RPMI7951 (cell line): ENCODE measurements at regions not wholly inside any gene's neighbourhood (a gene's known extent, or its start where the extent isn't known, plus 50 kb on each side); places are given as distances from the start of the nearest gene placed in this dataset.

ENCODE experiments used
- DNase-seq: peaks from one replicate; pipeline ENCODE4 v3.0.0-alpha.2; 2012; ENCODE audit warnings: low read depth

DNA sequence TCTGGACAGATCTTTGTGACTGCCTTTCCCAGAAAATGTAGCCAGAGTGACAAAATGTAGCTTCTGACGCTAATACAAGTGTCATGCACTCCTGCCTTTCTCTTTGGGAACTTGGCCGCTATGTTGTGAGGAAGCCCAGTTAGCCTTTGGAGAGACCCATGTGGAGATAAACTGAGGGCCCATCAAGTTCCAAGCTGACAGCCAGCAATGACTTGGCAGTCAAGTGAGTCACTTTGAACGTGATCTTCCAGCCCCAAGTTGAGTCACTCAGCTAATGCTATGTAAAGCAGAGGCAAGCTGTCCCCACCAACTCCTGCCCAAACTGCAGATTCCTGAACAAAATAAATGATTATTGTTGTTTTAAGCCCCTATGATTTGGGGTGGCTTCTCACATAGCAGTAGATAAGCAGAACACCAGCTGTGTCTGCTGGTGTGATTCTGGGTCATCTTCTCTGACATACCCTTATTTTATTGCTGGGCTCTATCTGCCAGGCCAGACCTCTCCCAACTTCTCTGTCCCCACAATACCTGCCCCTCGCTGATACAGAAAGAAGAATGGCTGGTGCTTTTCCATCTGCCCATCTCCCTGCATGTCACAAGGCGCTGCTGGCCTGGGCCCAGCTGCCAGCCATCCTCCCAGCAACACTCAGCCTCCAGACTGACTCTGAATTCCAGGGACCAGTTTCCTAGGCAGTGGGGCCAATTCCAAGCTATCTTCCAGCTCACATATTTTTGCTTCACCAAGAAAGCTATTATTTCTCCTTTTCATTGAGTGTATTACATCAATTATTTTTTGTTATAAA lies 274.8 kb downstream of the LRFN2 start:
- DNase-seq: peak; percentile 17

DNA sequence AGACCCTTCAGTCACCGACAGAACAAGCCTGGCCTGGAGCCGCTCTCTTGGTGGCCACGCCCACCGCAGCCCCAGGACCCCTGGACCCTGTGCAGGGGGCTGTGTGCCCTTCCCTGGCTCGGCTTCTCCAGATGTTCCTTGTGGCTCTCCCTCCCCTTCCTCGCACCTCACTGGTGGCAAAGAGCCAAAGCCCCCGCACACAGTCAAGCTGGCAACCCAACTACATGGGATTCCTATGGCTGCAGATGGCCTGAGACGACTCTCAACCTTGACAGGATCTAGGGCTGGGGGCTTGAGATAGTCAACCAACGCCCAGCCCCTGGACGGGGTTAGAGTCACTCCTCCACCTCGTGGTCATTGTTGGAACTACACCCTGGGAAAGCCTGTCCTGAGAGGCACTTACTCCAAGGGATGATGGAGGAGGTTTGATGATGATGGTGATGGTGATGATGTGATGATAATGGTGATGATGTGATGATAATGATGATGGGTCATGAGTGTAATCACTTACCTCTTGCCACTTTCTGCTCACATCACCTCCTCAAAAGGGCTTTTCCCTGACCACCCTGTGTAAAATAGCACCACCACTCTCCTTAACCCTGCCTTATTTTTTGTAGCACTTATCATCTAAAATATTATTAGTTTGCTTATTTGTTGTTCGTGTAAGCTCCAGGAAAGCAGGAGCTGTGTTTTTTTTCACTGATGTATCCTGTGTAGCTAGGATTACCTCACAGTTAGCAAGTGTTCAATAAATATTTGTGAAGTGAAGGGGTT lies 278.4 kb downstream of the LRFN2 start:
- DNase-seq: peak; percentile 33

DNA sequence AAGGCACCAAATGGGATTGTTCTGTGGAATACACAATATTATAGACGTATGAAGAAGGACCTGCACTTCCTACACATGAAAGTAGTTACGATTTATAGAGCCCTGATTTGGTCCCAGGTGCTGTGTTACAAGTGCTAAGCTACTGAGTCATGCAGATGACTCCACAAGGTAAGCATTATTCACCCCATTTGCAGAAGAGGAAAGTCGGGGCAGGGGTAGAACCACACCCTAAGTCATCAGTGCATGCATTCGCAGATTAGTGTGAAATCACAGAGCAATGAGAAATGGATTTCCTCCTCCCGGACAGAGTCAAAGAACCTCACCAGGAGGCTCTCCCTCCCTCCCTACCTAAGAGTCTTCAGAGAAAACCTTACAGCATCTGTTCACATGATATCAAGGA lies 279.5 kb downstream of the LRFN2 start:
- DNase-seq: no peak

DNA sequence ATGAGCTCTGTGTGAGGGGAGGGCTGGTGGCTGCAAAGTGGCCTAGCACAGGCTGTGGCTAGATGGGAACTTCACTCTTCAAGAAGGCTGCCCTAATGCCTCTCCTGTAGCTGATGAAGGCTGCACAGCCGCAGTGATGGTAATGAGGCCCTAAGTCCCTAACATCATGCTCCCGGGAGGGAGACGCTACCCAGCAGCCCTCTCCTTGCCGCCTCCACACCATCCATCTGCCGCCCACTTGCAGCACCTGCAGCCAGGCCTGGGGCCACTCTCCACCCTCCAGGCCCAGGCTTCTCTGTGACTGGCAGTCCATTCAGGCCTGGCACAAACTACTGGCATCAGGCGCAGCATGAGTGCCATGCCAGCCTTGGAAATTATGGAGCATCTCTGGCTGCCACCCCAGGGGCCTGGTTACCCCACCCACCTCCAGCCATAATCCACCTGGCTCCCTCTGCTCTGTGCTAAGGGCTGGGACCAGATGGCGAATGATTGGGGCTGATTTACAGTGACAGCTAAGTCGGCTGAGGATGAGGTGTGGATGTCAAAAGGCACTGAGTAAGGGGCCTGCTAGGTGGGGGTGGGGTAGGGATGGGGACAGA lies 284.2 kb downstream of the LRFN2 start:
- no peak for DNase-seq

DNA sequence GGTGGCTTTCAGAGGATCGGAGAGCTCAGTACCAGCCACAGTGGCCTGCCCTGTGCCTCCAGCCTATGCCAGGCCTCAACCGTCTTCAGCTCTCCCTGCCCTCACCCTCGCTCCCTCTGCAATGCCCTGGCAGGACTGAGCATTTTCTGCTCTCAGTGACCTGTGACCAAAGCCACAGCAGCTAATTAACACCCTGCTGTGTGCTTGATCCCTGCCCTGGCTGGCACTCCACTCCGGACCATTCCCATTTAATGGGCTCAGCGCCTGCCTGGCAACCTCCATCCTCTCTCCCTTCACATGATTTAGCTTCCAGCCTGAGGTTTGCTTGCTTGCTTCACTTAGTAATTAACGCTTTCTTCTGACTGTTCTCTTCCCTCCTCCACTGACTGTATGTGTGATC lies 287.5 kb downstream of the LRFN2 start:
- no peak for DNase-seq

DNA sequence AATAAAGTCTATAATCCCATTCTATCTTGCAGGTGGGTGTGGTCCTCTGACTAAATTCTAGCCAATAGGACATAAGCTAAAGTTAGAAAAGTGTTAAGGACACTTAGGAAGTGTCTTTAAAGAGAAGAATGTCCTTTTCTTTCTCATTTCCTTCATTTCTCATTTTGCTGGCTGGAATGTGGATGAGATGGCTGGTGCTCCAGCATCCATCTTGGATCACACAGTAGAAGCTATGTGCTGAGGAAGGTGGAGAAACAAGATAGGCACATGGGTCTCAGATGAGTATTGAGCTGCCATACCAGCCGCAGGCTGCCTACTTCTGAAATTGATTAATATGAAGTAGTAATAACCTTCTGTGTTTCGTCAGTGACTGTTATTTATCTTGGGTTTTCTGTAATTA lies 289.0 kb downstream of the LRFN2 start:
- no peak for DNase-seq

DNA sequence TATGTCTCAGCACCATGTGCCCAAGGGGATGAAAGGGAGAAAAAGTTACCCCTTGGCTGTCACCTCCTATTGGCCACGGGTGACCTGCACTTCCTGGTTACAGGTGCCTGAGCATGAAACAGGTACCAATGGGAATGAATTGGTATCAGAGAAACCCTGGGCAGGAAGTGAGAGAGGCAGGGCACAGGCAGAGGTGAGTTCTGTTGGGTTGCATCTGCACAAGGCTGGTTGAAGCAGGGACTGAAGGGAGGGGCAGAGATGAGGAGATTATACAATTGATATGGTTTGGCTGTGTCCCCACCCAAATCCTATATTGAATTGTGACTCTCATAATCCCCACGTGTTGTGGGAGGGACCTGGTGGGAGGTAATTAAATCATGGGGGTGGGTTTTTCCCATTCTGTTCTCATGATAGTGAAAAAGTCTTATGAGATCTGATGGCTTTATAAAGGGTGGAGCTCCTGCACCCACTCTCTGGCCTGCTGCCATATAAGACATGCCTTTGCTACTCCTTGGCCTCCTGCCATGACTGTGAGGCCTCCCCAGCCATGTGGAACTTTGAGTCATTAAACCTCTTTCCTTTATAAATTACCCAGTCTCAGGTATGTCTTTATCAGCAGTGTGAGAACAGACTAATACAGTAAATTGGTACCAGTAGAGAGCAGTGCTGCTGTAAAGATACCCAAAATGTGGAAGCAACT lies 291.8 kb downstream of the LRFN2 start:
- DNase-seq: peak; percentile 27

DNA sequence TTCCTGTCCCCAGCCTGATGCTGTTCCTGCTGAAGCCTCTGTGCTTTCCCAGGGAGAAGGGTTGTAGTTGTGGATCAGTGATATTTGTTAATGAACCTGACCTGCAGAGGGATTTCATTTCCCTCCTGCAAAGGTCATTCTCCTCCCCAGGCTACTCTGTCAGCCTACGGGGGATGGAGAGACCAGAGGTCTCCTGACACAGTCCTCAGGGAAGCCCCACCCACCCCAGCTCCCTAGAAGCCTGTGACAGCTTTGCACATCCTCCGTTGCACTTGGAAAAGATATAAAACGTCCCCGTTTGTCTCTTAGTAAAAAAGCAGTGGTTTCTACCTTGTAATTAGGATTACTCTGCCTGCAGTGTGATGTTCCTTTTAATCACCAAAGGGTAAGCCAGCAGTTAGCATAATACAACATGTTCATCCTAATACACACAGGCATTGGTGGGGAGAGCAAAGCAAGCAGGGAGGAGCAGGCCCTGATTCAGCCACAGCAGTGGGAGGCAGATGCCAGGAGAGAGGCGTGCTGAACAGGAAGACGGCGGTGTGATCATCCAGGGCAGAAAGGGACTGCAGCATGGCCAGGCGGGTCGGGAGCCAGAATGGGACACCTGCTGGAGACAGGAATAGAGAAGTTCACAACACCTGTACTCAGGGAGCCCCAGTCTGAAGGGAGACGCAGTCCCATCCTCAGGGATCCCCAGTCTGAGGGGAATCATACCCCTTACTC lies 293.5 kb downstream of the LRFN2 start:
- DNase-seq: no peak

DNA sequence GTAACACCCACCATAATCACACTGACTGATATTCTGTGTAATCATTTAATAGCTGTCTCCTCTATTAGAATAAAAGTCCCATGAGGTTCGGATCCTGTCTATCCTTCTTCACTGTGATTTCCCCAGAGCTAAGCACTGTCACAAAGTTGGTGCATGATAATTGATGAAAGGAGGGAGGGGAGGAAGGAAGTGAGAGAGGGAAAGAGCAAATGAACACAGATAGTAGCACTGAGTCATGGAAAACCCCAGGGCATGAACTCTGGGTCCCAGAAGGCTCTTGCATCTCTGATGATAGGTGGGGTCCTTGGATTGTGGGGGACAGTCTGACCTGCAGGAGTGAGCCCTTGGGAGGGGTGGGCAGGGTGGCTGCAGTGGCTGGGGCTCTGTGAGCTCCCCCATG lies 294.1 kb downstream of the LRFN2 start:
- no peak for DNase-seq

DNA sequence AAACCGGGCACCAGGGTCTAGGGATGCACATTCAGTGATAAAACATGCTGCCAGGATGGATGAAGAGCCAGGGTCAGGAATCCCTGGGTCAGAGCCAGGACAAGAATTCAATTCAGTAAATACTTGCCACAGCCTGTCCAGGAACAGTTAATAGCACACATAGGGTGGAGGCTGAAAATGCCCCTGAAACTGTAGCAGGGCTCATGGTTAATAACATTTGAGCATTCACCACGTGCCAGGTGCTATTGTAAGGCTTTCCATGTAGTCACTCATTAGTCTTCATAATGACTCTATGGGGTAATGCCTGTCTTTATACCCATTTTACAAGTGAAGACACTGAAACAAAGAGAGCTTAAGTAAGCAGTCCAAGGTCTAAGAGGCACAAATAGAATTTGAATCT lies 296.3 kb downstream of the LRFN2 start:
- no peak for DNase-seq

DNA sequence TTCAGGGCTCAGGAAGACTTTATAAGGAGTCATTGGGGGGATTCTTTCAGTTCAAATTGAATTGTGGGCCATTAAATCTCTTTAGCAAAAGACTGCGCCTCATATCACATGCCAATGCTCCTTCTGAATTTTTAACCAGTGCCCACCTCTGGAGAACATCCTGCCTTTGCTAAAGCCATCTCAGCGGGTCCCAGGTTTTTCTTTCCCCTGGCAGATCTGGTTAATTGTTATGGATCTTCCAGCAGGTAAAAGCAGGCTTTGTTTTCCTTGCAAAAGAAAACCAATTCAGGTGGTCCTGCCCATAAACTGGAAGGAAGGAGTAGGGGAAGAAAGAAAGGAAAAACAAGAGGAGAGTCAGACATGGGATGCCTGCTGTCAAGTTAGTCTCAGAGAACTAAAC lies 298.2 kb downstream of the LRFN2 start:
- no peak for DNase-seq

DNA sequence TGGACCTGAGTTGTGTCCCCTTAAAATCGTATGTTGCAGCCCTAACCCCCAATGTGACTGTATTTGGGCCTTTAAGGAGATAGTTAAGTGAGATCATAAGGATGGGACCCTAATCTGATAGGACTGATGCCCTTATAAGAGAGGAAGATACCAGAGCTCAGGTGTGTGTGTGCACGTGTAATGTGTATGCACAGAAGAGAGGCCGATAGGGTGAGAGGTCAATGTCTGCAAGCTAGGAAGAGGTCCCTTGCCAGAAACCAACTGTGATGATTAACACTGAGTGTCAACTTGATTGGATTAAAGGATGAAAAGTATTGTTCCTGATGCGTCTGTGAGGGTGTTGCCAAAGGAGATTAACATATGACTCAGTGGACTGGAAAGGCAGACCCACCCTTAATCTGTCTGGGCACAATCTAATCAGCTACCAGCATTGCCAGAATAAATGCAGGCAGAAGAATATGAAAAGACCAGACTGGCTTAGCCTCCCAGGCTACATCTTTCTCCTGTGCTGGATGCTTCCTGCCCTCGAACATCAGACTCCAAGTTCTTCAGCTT lies 299.8 kb downstream of the LRFN2 start:
- no peak for DNase-seq

DNA sequence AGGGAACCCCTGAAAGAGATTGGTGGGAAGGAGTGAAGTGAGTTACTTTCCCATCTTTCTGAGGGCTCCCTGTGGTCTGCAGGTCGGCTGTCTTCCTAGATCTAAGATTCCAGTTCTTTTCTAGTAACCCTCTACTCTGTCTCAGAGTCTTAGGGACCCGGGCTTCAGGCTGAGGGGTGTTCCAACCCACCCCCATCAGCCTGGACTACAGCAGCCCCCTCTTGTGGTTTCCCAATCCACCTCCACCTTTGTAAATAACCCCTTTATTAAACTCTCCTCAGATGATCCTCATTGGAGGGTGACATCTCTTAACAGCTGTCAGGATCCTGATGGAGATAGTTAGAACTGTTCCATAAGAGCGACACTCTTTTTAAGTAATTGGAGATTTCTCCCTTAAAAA lies 300.4 kb downstream of the LRFN2 start:
- no peak for DNase-seq

DNA sequence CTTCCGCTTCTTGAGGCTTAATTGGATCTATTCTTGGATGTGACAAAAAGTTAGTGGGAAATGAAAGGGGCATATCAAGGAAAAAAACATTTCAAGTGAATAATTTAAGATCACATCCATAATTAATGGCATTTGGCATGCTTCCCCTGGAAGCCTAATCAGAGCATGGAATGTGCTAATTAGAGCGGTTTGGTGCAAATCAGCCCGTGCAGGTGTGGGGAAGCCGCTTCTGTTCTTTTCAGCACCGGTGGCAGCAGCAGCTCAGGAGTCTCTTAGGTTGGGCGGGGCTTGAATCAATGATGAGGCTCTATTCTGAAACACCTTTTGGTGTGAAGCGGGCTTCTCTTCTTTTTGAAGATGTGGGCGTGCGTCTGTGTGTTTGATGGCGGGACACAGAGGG lies 301.2 kb downstream of the LRFN2 start:
- DNase-seq: no peak

DNA sequence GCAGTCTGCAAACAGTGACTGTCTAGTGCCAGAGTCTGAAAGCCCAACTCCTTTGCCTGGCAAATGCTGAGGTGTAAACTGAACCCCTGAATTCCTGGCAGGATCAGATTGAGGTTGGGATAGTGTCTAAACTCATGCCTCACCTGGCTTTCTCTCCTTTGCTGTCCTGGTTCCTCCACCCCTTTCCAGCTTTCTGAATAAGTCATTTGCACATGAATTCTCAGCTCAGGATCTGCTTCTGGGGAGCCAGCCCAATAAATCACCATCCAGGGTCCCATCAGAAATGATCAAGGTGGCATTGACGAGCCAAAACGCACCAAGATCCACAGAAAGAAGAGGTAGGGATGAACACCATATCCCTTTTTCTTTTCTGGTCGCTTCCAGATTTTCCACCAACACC lies 301.6 kb downstream of the LRFN2 start:
- DNase-seq: no peak

DNA sequence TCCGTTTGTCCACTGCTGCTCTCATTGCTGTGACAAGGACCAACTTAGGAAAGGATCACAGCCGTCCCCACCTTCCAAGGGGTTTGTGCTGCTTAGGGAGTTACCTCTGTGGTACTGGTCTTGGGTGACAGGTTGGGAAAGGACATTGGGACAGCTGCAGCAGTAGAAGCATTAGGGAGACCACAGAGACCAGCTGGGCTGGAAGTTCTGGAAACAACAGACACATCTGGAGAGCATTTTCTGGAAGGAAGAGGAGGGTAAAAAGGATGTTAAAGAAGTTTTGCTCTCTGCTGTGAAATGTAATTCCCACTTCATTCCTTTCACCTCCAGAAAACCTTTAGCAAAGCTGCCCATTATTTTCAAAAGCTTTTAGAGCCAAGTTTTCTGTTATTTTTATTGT lies 304.2 kb downstream of the LRFN2 start:
- DNase-seq: no peak

DNA sequence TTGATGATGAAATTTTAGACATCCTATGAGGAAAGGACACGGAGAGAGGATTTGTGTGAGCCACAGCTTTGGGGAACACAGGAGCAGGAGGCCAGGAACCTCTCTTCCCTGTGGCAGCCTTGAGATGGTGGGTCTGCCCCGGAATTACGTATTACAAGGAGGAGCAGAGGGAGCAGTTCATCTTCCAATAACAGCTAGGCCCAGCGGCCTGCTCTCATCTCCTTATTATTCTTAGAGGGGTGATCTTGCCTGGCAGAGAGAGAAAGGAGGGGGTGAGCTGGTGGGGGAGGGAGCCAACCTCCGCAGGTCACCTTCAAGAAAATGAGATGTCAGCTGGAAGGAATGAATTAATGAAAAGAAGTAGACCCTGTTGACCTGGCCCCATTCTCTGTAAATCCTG lies 305.8 kb downstream of the LRFN2 start:
- no peak for DNase-seq

DNA sequence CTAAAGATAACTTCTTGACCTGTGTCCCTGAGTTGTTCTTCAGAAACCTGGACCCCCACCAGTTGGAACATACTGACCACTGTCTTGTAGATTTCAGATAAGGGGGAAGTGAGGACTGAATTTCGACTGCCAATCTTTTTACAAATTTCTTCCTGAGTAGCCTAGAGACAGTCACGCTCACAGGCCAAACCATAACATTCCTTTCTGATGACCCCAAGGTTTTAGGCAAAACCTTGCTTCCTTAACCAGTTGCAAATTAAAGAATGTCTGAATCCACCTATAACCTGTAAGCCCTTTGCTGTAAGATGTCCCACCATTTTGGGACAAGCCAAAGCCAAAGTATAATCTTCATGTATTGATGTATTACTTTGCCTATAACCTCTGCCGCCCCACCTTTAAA lies 306.9 kb downstream of the LRFN2 start:
- DNase-seq: no peak

DNA sequence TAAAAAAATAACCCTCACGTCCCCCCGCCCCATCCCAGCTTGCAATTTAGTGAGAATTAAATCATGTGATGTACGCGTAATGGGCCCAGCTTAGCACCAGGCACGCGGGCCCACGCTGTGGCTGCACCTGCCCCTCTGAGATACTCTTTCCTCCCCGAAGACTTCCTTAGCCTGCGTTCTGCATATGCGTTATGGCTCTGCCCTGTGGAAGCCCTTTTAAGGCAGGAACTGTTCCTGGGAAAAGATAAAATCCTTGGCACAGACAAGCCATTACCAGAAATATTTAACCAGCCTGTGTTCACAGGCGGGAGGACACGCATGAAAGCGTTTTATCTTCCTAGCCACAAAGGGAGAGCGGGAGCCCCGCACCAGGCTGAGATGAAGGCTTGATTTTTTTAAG lies 311.0 kb downstream of the LRFN2 start:
- DNase-seq: no peak

DNA sequence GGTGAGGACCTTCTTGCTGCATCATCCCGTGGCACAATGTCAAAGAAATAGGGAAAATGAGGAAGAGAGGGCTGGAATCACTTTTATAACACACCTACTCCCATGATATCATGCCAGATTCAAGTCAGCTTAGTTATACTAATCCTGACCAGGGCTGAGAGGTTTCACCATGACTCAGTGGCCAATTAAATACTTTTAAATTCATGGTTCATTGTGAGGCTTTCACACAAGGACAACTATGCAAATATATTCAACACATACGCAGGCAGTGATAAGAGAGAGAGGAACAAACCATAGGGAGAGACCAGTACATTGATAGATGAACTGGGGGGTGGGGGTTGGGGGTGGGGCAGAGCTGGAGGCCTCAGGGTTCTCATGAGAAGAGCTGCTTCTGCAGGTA lies 313.1 kb downstream of the LRFN2 start:
- no peak for DNase-seq

DNA sequence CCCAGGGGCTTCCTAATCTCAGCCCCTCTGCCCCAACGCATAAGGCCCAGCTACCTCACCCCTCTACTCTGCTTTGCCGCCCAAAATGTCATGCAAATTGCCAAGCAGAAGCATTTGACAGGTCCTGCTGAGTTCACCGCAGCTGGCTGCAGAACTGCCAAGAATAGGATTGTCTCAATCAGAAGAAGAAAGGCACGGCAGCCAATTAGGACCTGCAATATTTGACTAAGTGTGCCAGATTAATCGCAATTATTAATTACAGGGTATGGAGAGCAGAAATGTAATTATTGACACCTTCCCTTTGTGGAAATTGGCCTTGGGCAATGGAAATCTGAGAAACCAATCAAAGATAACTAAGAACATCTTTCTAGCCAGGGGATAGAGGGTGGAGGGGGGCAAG lies 318.6 kb downstream of the LRFN2 start:
- no peak for DNase-seq
